ENCODE measurements at regions not wholly inside any gene's neighbourhood (a gene's known extent, or its start where the extent isn't known, plus 50 kb on each side); places are given as distances from the start of the nearest gene placed in this dataset.

GRCh38 chr7:20504060-20504459, 111.4 kb upstream of the ABCB5 start:
- Mint-ChIP-seq H3K4me3 (no peak overlapping the region), H3K27me3 (no peaks in the 10 kb centered on the region), H3K4me1 (no peaks in the 10 kb centered on the region), H3K9me3 (peaks cover 11% of the 10 kb centered on the region), H3K36me3 (ENCODE audit: low read depth) (no peaks in the 10 kb centered on the region), H3K27ac (no peak overlapping the region)
- ChIA-PET CTCF (no interaction called here), POLR2A (no interaction called here)
- DNase-seq = no peak

GRCh38 chr7:20506175-20506574, 109.3 kb upstream of the ABCB5 start:
- Mint-ChIP-seq H3K27ac (no peak overlapping the region), H3K9me3 (peaks cover 8% of the 10 kb centered on the region), H3K27me3 (no peaks in the 10 kb centered on the region), H3K36me3 (ENCODE audit: low read depth) (no peaks in the 10 kb centered on the region), H3K4me3 (no peak overlapping the region), H3K4me1 (no peaks in the 10 kb centered on the region)
- POLR2A ChIA-PET = no interaction called here
- CTCF ChIA-PET = no interaction called here
- DNase-seq = no peak

- ChIA-PET CTCF (no interaction called here), POLR2A (no interaction called here)
- no peaks in the 10 kb centered on the region for H3K27me3 Mint-ChIP-seq
- no peaks in the 10 kb centered on the region for H3K4me1 Mint-ChIP-seq
- no peak for DNase-seq
- no peak overlapping the region for H3K4me3 Mint-ChIP-seq
- no peak overlapping the region for H3K27ac Mint-ChIP-seq
- no peaks in the 10 kb centered on the region for H3K36me3 Mint-ChIP-seq (ENCODE audit: low read depth)
- H3K9me3 Mint-ChIP-seq = peaks cover under 1% of the 10 kb centered on the region
Observed at GRCh38 chr7:20507157-20507556, 108.3 kb upstream of the ABCB5 start.

DNA sequence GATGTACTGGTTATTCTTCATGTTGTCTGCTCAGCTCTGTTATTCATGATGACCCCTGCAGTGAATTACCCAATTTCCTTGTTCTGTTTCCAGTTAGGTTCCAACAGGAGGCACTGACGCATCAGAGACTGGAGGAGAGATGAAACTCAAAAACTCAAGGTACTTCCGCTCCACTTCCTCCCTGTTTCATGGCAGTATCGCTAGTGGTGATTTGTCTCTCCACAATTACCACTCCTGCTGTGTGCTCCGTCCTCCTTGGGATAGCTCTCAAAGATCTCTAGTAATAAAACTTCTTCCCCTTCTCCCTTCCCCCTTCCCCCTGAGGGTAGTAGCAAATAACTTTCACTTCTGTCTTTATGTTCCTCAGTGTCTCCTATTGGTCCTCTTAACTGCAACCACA, 107.4 kb upstream of the ABCB5 start:
- ChIA-PET CTCF (no interaction called here), POLR2A (no interaction called here)
- H3K4me1 Mint-ChIP-seq = no peaks in the 10 kb centered on the region
- H3K27me3 Mint-ChIP-seq = no peaks in the 10 kb centered on the region
- H3K4me3 Mint-ChIP-seq = no peak overlapping the region
- no peak overlapping the region for H3K27ac Mint-ChIP-seq
- H3K9me3 Mint-ChIP-seq = no peaks in the 10 kb centered on the region
- no peaks in the 10 kb centered on the region for H3K36me3 Mint-ChIP-seq (ENCODE audit: low read depth)
- DNase-seq = no peak

DNA sequence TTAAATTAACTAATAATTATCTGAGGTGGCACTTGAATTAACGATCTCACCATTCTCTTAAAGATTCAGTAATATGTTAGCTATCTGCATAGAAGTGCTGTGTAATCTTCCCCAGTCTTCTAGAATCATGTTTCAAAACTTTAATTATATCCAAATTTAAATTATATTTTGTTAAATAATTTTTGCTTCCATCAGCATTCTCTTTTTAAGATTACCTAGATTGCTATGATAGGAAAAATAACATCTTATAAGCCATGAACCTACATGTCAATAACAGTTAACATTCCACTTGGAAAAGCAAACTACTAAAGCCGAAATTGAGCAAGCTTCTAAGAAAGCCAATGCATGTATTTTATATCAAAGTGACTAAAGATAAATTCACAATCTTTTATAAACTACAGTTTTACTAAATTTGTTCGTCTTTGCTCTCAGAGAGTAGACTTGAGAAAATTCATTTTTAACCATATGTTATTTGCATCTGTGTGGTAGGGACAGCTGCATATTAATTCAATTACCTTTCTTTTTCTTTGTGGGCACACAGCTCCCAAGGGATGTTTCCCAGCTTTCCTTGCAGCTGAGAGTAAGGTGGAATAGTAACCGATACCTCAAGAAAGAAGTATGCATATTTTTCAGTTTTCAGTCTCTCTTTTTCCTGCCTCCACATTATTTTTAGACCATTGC, 105.4 kb upstream of the ABCB5 start:
- H3K27me3 Mint-ChIP-seq = no peaks in the 10 kb centered on the region
- H3K27ac Mint-ChIP-seq = no peak overlapping the region
- CTCF ChIA-PET = no interaction called here

GRCh38 chr7:20510573-20510900, 104.9 kb upstream of the ABCB5 start:
- no peak overlapping the region for H3K27ac Mint-ChIP-seq
- no peaks in the 10 kb centered on the region for H3K4me1 Mint-ChIP-seq
- H3K27me3 Mint-ChIP-seq = no peaks in the 10 kb centered on the region
- H3K9me3 Mint-ChIP-seq = no peaks in the 10 kb centered on the region
- no peaks in the 10 kb centered on the region for H3K36me3 Mint-ChIP-seq (ENCODE audit: low read depth)
- H3K4me3 Mint-ChIP-seq = no peak overlapping the region
- POLR2A ChIA-PET = no interaction called here
- no peak for DNase-seq
- CTCF ChIA-PET = no interaction called here

More for the DNA sequence above, 105.4 kb upstream of the ABCB5 start:
- Mint-ChIP-seq H3K4me3 (no peak overlapping the region), H3K36me3 (ENCODE audit: low read depth) (no peaks in the 10 kb centered on the region), H3K9me3 (no peaks in the 10 kb centered on the region), H3K4me1 (no peaks in the 10 kb centered on the region)
- POLR2A ChIA-PET = no interaction called here
- no peak for DNase-seq

DNA sequence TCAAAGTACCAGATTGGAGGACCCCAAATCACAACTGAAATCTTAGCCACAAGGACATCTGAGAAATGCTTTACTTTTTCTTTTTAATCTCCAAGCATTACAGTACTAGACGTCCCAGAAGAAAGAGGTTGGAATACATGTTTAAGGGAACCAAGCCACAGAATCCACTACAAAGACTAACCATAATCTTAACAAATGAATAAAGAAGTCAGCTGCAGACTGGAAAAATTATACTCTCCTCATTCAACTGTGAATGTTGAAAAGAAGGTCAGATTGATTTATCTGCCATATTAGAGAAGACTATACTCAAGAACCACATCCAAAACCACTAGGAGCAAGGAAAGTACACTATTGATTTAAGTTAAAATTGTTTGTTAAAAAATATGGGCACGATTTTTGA, 102.1 kb upstream of the ABCB5 start:
- no peak for DNase-seq
- POLR2A ChIA-PET = no interaction called here

DNA sequence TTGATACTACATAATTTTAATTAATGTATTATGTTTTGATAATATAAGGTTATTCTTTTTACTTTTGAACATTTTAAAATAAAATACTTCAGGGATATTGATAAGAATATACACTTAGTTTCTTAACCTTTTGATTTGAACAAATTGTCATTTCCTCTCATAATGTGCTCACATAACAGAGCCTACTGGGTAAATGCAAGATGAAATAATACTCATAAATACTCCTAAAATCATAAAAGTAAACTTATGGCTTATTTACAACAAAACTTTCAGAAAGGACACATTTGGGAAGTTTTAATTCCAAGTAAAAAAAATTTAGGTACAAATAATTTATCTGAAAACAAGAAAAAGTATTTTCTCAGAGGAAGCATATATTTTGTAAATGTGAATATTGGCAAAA, 101.6 kb upstream of the ABCB5 start:
- H3K27me3 Mint-ChIP-seq = no peaks in the 10 kb centered on the region
- no peak overlapping the region for H3K27ac Mint-ChIP-seq
- no peak overlapping the region for H3K4me3 Mint-ChIP-seq
- H3K9me3 Mint-ChIP-seq = no peaks in the 10 kb centered on the region
- CTCF ChIA-PET = no interaction called here
- no peaks in the 10 kb centered on the region for H3K4me1 Mint-ChIP-seq
- POLR2A ChIA-PET = no interaction called here
- DNase-seq = no peak
- no peaks in the 10 kb centered on the region for H3K36me3 Mint-ChIP-seq (ENCODE audit: low read depth)

More for the DNA sequence above, 102.1 kb upstream of the ABCB5 start:
- CTCF ChIA-PET = no interaction called here
- no peaks in the 10 kb centered on the region for H3K36me3 Mint-ChIP-seq (ENCODE audit: low read depth)
- no peaks in the 10 kb centered on the region for H3K27me3 Mint-ChIP-seq
- no peak overlapping the region for H3K27ac Mint-ChIP-seq
- H3K9me3 Mint-ChIP-seq = no peaks in the 10 kb centered on the region
- H3K4me3 Mint-ChIP-seq = no peak overlapping the region
- H3K4me1 Mint-ChIP-seq = no peaks in the 10 kb centered on the region

- Mint-ChIP-seq H3K9me3 (no peaks in the 10 kb centered on the region), H3K4me3 (no peak overlapping the region), H3K27me3 (no peaks in the 10 kb centered on the region), H3K4me1 (no peaks in the 10 kb centered on the region), H3K36me3 (ENCODE audit: low read depth) (no peaks in the 10 kb centered on the region), H3K27ac (no peak overlapping the region)
- no peak for DNase-seq
- POLR2A ChIA-PET = no interaction called here
- CTCF ChIA-PET = no interaction called here
Observed at GRCh38 chr7:20514364-20514763, 101.1 kb upstream of the ABCB5 start.

DNA sequence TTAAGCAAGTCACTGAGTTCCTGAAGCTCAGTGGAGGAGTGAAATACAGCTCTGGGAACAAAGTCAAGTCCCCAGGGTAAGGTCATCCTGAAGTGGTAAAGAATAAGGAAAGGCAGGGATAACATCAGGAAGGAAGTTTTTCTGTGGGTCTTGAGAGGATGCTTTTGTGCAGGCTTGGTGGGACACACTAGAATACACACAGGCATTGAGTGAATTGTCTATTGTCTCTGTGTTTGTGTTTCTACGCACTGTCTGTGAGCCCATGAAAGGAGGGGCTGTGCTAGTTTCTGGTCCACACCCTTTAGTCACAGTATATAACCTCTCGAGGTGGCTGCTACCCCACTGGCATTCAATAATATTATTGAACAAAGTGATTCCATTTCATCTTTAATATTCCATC, 95.8 kb upstream of the ABCB5 start:
- Mint-ChIP-seq H3K4me3 (no peak overlapping the region), H3K9me3 (no peaks in the 10 kb centered on the region), H3K27ac (no peak overlapping the region), H3K36me3 (ENCODE audit: low read depth) (no peaks in the 10 kb centered on the region), H3K27me3 (no peaks in the 10 kb centered on the region), H3K4me1 (no peaks in the 10 kb centered on the region)
- no peak for DNase-seq
- ChIA-PET CTCF (no interaction called here), POLR2A (no interaction called here)

- Mint-ChIP-seq H3K9me3 (no peaks in the 10 kb centered on the region), H3K4me1 (no peaks in the 10 kb centered on the region), H3K4me3 (no peak overlapping the region), H3K27me3 (no peaks in the 10 kb centered on the region), H3K36me3 (ENCODE audit: low read depth) (no peaks in the 10 kb centered on the region), H3K27ac (no peak overlapping the region)
- DNase-seq = no peak
- ChIA-PET CTCF (no interaction called here), POLR2A (no interaction called here)
Observed at GRCh38 chr7:20520530-20520929, 94.9 kb upstream of the ABCB5 start.

- DNase-seq = no peak
- H3K4me3 Mint-ChIP-seq = no peak overlapping the region
- H3K9me3 Mint-ChIP-seq = no peaks in the 10 kb centered on the region
- ChIA-PET POLR2A (no interaction called here), CTCF (no interaction called here)
- H3K27ac Mint-ChIP-seq = no peak overlapping the region
- no peaks in the 10 kb centered on the region for H3K4me1 Mint-ChIP-seq
- no peaks in the 10 kb centered on the region for H3K27me3 Mint-ChIP-seq
- no peaks in the 10 kb centered on the region for H3K36me3 Mint-ChIP-seq (ENCODE audit: low read depth)
Observed at GRCh38 chr7:20521243-20521642, 94.2 kb upstream of the ABCB5 start.

- no peak for DNase-seq
- ChIA-PET CTCF (no interaction called here), POLR2A (no interaction called here)
- H3K27ac Mint-ChIP-seq = no peak overlapping the region
- peaks cover 7% of the 10 kb centered on the region for H3K9me3 Mint-ChIP-seq
- H3K4me3 Mint-ChIP-seq = no peak overlapping the region
- H3K36me3 Mint-ChIP-seq (ENCODE audit: low read depth) = no peaks in the 10 kb centered on the region
- no peaks in the 10 kb centered on the region for H3K4me1 Mint-ChIP-seq
- H3K27me3 Mint-ChIP-seq = no peaks in the 10 kb centered on the region
Observed at GRCh38 chr7:20529260-20529659, 86.2 kb upstream of the ABCB5 start.

GRCh38 chr7:20532890-20533289, 82.6 kb upstream of the ABCB5 start:
- no peaks in the 10 kb centered on the region for H3K36me3 Mint-ChIP-seq (ENCODE audit: low read depth)
- no peaks in the 10 kb centered on the region for H3K4me1 Mint-ChIP-seq
- CTCF ChIA-PET = no interaction called here

DNA sequence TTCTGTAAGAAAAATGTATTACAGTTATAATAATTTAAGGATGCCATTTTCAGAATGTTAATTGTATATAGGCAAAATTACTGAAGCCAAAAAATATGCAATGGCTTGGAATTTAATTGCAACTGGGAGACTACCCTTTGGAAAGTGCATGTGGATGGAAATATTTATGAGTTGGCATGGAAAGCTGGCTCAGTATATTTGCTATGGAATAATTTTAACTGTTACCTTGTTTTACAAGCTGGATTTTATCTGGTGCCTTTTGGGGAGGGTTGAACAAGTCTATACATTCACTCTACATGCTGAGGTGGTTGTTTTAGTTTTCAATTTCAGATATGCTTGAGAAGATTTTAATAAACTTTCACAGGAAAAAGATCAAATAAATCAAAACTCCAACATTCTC, 80.9 kb upstream of the ABCB5 start:
- Mint-ChIP-seq H3K27me3 (no peaks in the 10 kb centered on the region), H3K36me3 (ENCODE audit: low read depth) (no peaks in the 10 kb centered on the region), H3K27ac (no peak overlapping the region), H3K9me3 (no peaks in the 10 kb centered on the region), H3K4me3 (no peak overlapping the region), H3K4me1 (no peaks in the 10 kb centered on the region)
- ChIA-PET CTCF (no interaction called here), POLR2A (no interaction called here)
- no peak for DNase-seq

More at GRCh38 chr7:20532890-20533289, 82.6 kb upstream of the ABCB5 start:
- DNase-seq = no peak
- Mint-ChIP-seq H3K27me3 (no peaks in the 10 kb centered on the region), H3K9me3 (peaks cover 7% of the 10 kb centered on the region), H3K27ac (no peak overlapping the region), H3K4me3 (no peak overlapping the region)
- POLR2A ChIA-PET = no interaction called here

Measured in activated CD4-positive, alpha-beta T cell treated with anti-CD3 and anti-CD28 coated beads, Interleukin-2, amount 10 ng/mL, durations not matched to agents 7 days and 5 days (primary cell).